GM12891 (cell line): ENCODE measurements at regions not wholly inside any gene's neighbourhood (a gene's known extent, or its start where the extent isn't known, plus 50 kb on each side); places are given as distances from the start of the nearest gene placed in this dataset.

ENCODE experiments used
- PAX5 ChIP-seq: IDR thresholded peaks from 2 replicates; pipeline ENCODE4 v1.6.1; 2011; ENCODE audit warnings: low read length, moderate library complexity, mild to moderate bottlenecking; ENCODE audit not compliant: insufficient read depth, severe bottlenecking
- POLR2A ChIP-seq: IDR thresholded peaks from 2 replicates; pipeline ENCODE4 v1.6.1; 2011; ENCODE audit warnings: low read depth, low read length, control low read depth
- POLR2AphosphoS5 ChIP-seq: IDR thresholded peaks from 2 replicates; pipeline ENCODE4 v1.6.1; 2011; ENCODE audit warnings: low read depth, low read length, control low read depth
- TAF1 ChIP-seq: IDR thresholded peaks from 2 replicates; pipeline ENCODE4 v1.6.1; 2011; ENCODE audit warnings: low read depth, low read length, control low read depth

- no peak for TF ChIP-seq POLR2A
- TF ChIP-seq POLR2AphosphoS5 = no peak
- no peak for TF ChIP-seq TAF1
- no peak for TF ChIP-seq PAX5
These were observed 1794.2 kb downstream of the SLITRK5 start for GRCh38 chr13:89465366-89465765.
